K562 (cell line): ENCODE measurements at regions not wholly inside any gene's neighbourhood (a gene's known extent, or its start where the extent isn't known, plus 50 kb on each side); places are given as distances from the start of the nearest gene placed in this dataset.

Experiments
- TF ChIP-seq, protein P1 (sequence below): sonication (generic); formaldehyde crosslinking; IDR thresholded peaks from 2 replicates; pipeline ENCODE4 v1.8.0; 2022; ENCODE audit warnings: mild to moderate bottlenecking, missing genetic modification reagents
- TF ChIP-seq, protein P2 (sequence below): sonication (generic); formaldehyde crosslinking; IDR thresholded peaks from 2 replicates; pipeline ENCODE4 v1.9.0; 2022; ENCODE audit warnings: mild to moderate bottlenecking, missing genetic modification reagents
- TF ChIP-seq, protein P3 (sequence below): sonication (generic); formaldehyde crosslinking; IDR thresholded peaks from 2 replicates; pipeline ENCODE4 v1.8.0; 2022; ENCODE audit warnings: mild to moderate bottlenecking, missing genetic modification reagents

DNA sequence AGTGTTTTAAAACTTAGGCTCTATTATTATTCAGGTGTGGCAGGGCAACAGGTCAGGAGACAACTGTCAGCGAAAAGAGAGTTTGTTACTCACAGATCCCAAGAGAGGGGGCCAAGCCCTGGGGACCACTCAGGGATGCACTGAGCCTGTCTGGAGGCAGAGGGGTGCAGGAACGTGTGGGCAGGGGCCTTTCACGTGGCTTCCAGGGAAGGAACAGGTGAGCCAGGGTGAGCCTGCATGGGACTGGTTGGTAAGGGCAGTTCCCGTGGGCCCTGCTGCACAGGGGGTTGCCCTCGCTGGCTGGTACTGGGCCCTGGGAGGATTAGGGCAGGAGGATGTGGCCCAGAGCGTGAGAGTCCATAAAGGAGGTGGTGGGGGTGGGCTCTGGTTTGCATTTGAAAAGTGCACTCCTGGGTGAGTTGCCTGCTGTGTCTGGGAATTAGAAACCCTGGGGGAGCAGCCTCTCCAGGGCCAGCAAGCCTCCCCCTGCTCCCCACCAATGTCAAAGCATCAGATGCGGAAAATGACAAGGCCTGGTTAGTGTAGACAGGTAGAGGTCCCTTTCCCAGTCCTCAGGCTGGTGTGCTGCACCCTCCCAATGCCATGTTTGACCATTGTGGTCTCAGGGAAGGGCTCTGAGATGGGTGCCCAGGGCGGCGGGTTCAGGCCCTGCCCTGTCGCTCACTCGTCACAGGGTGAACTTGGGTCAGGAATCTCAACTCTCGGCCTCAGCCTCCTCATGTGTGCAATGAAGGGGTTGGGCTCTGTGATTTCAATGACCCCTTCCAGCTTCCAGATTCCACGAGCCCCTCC lies 127.4 kb upstream of the RPS6KA2 start (continued):
- TF ChIP-seq, protein P1, sequence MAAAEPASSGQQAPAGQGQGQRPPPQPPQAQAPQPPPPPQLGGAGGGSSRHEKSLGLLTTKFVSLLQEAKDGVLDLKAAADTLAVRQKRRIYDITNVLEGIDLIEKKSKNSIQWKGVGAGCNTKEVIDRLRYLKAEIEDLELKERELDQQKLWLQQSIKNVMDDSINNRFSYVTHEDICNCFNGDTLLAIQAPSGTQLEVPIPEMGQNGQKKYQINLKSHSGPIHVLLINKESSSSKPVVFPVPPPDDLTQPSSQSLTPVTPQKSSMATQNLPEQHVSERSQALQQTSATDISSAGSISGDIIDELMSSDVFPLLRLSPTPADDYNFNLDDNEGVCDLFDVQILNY: no peak
- TF ChIP-seq, protein P2, sequence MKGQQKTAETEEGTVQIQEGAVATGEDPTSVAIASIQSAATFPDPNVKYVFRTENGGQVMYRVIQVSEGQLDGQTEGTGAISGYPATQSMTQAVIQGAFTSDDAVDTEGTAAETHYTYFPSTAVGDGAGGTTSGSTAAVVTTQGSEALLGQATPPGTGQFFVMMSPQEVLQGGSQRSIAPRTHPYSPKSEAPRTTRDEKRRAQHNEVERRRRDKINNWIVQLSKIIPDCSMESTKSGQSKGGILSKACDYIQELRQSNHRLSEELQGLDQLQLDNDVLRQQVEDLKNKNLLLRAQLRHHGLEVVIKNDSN (CRISPR knock-in tag): no peak
- TF ChIP-seq, protein P3, sequence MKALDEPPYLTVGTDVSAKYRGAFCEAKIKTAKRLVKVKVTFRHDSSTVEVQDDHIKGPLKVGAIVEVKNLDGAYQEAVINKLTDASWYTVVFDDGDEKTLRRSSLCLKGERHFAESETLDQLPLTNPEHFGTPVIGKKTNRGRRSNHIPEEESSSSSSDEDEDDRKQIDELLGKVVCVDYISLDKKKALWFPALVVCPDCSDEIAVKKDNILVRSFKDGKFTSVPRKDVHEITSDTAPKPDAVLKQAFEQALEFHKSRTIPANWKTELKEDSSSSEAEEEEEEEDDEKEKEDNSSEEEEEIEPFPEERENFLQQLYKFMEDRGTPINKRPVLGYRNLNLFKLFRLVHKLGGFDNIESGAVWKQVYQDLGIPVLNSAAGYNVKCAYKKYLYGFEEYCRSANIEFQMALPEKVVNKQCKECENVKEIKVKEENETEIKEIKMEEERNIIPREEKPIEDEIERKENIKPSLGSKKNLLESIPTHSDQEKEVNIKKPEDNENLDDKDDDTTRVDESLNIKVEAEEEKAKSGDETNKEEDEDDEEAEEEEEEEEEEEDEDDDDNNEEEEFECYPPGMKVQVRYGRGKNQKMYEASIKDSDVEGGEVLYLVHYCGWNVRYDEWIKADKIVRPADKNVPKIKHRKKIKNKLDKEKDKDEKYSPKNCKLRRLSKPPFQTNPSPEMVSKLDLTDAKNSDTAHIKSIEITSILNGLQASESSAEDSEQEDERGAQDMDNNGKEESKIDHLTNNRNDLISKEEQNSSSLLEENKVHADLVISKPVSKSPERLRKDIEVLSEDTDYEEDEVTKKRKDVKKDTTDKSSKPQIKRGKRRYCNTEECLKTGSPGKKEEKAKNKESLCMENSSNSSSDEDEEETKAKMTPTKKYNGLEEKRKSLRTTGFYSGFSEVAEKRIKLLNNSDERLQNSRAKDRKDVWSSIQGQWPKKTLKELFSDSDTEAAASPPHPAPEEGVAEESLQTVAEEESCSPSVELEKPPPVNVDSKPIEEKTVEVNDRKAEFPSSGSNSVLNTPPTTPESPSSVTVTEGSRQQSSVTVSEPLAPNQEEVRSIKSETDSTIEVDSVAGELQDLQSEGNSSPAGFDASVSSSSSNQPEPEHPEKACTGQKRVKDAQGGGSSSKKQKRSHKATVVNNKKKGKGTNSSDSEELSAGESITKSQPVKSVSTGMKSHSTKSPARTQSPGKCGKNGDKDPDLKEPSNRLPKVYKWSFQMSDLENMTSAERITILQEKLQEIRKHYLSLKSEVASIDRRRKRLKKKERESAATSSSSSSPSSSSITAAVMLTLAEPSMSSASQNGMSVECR (CRISPR knock-in tag): no peak
